ENCODE measurements at regions not wholly inside any gene's neighbourhood (a gene's known extent, or its start where the extent isn't known, plus 50 kb on each side); places are given as distances from the start of the nearest gene placed in this dataset.

- TF ChIP-seq CTCF (IDR thresholded peaks at IDR 0.05; ENCODE audit: insufficient read depth, low read length, poor library complexity, severe bottlenecking) (no peak), EZH2phosphoT487 (conservative IDR thresholded peaks at IDR 0.05; ENCODE audit: low read length) (no peak)
These were observed 220.8 kb upstream of the UBE2E3 start for GRCh38 chr2:180759631-180760030.

Data from SU-DHL-6 (cell line).